H9 (cell line): ENCODE measurements at regions not wholly inside any gene's neighbourhood (a gene's known extent, or its start where the extent isn't known, plus 50 kb on each side); places are given as distances from the start of the nearest gene placed in this dataset.
"Not testable (repeated sequence)": the region's sequence is repeated elsewhere in the genome, so short reads cannot be mapped to it uniquely, and the experiment has no call there.

Source experiments
- DNase-seq: peaks from one replicate; pipeline ENCODE4 v3.0.0-alpha.2; 2017
- H2AFZ ChIP-seq: one replicate; pipeline ENCODE4 v1.6.1; 2013; ENCODE audit warnings: mild to moderate bottlenecking, low read length, control low read depth, moderate library complexity
- H2AK5ac ChIP-seq: 2 replicates; pipeline ENCODE4 v1.6.1; 2013; ENCODE audit warnings: low read length, control low read depth, mixed read lengths; ENCODE audit not compliant: insufficient read length
- H2BK120ac ChIP-seq: one replicate; pipeline ENCODE4 v1.6.1; 2013; ENCODE audit warnings: low read depth, mild to moderate bottlenecking, low read length, control low read depth, inconsistent platforms; ENCODE audit not compliant: poor library complexity, severe bottlenecking
- H2BK12ac ChIP-seq: 2 replicates; pipeline ENCODE4 v1.6.1; 2013; ENCODE audit warnings: low read length, control low read depth, mixed read lengths, low read depth; ENCODE audit not compliant: insufficient read length
- H2BK15ac ChIP-seq: 2 replicates; pipeline ENCODE4 v1.6.1; 2013; ENCODE audit warnings: low read depth, low read length, control low read depth
- H2BK20ac ChIP-seq: one replicate; pipeline ENCODE4 v1.6.1; 2013; ENCODE audit warnings: low read depth, mild to moderate bottlenecking, low read length, control low read depth, inconsistent platforms; ENCODE audit not compliant: poor library complexity, severe bottlenecking
- H2BK5ac ChIP-seq: 2 replicates; pipeline ENCODE4 v1.6.1; 2013; ENCODE audit warnings: low read length, control low read depth, mixed read lengths; ENCODE audit not compliant: insufficient read length
- H3K14ac ChIP-seq: 2 replicates; pipeline ENCODE4 v1.6.1; 2013; ENCODE audit warnings: low read length, control low read depth; ENCODE audit not compliant: insufficient read depth
- H3K18ac ChIP-seq: 2 replicates; pipeline ENCODE4 v1.6.1; 2013; ENCODE audit warnings: low read depth, mild to moderate bottlenecking, mixed read lengths, low read length, control low read depth; ENCODE audit not compliant: insufficient read length
- H3K23ac ChIP-seq: 2 replicates; pipeline ENCODE4 v1.6.1; 2013; ENCODE audit warnings: low read length, control low read depth, mixed read lengths, low read depth; ENCODE audit not compliant: insufficient read length
- H3K23me2 ChIP-seq: 2 replicates; pipeline ENCODE4 v1.6.1; 2013; ENCODE audit warnings: low read depth, mild to moderate bottlenecking, mixed read lengths, low read length, control low read depth; ENCODE audit not compliant: insufficient read length, poor library complexity, severe bottlenecking
- H3K27ac ChIP-seq: 2 replicates; pipeline ENCODE4 v1.5.1; 2013; ENCODE audit warnings: low read length, control low read depth, mixed read lengths, low read depth; ENCODE audit not compliant: insufficient read length
- H3K27me3 ChIP-seq: 2 replicates; pipeline ENCODE4 v1.6.1; 2013; ENCODE audit warnings: low read length, control low read depth, inconsistent platforms; ENCODE audit not compliant: insufficient read depth
- H3K4ac ChIP-seq: 2 replicates; pipeline ENCODE4 v1.6.1; 2013; ENCODE audit warnings: low read depth, mild to moderate bottlenecking, control low read depth, inconsistent platforms, low read length, moderate library complexity
- H3K4me1 ChIP-seq: 2 replicates; pipeline ENCODE4 v1.6.1; 2013; ENCODE audit warnings: low read length, control low read depth, inconsistent platforms; ENCODE audit not compliant: insufficient read depth
- H3K4me2 ChIP-seq: 2 replicates; pipeline ENCODE4 v1.6.1; 2013; ENCODE audit warnings: low read length, control low read depth, mixed read lengths; ENCODE audit not compliant: insufficient read length, insufficient read depth
- H3K56ac ChIP-seq: 2 replicates; pipeline ENCODE4 v1.6.1; 2013; ENCODE audit warnings: low read depth, mild to moderate bottlenecking, mixed read lengths, low read length, control low read depth; ENCODE audit not compliant: insufficient read length
- H3K79me1 ChIP-seq: 2 replicates; pipeline ENCODE4 v1.6.1; 2013; ENCODE audit warnings: low read depth, mild to moderate bottlenecking, moderate library complexity, low read length, control low read depth, inconsistent platforms; ENCODE audit not compliant: insufficient read depth, poor library complexity, severe bottlenecking
- H3K79me2 ChIP-seq: 2 replicates; pipeline ENCODE4 v1.6.1; 2013; ENCODE audit warnings: low read length, control low read depth, inconsistent platforms; ENCODE audit not compliant: insufficient read depth
- H3K9ac ChIP-seq: 2 replicates; pipeline ENCODE4 v1.6.1; 2013; ENCODE audit warnings: low read length, control low read depth, mixed read lengths; ENCODE audit not compliant: insufficient read length; ENCODE audit errors: extremely low read depth
- H3K9me3 ChIP-seq: one replicate; pipeline ENCODE4 v1.6.1; 2013; ENCODE audit warnings: low read depth, low read length, inconsistent platforms; ENCODE audit not compliant: control insufficient read depth
- H3T11ph ChIP-seq: one replicate; pipeline ENCODE4 v1.6.1; 2013; ENCODE audit warnings: mild to moderate bottlenecking, low read length, control low read depth, inconsistent platforms
- H4K20me1 ChIP-seq: one replicate; pipeline ENCODE4 v1.6.1; 2013; ENCODE audit not compliant: control insufficient read depth, insufficient read length, insufficient read depth
- H4K5ac ChIP-seq: 2 replicates; pipeline ENCODE4 v1.6.1; 2013; ENCODE audit warnings: low read depth, mild to moderate bottlenecking, mixed read lengths, low read length, control low read depth; ENCODE audit not compliant: insufficient read length
- H4K8ac ChIP-seq: replicated peaks from 2 replicates; pipeline ENCODE4 v1.6.1; 2013; ENCODE audit warnings: low read length, control low read depth, mixed read lengths, low read depth; ENCODE audit not compliant: insufficient read length
- H4K91ac ChIP-seq: 2 replicates; pipeline ENCODE4 v1.6.1; 2013; ENCODE audit warnings: low read depth, mild to moderate bottlenecking, moderate library complexity, mixed read lengths, low read length, control low read depth; ENCODE audit not compliant: insufficient read length
- H3K27ac Mint-ChIP-seq, 3 experiments: 2 replicates in 2 of 3; 3 replicates in 1 of 3; pipeline ENCODE4 v1.8.0; 2020 to 2021; ENCODE audit warnings: mixed read lengths in 3 of 3, mild to moderate bottlenecking in 1 of 3, moderate library complexity in 1 of 3
- H3K27me3 Mint-ChIP-seq: 2 replicates; pipeline ENCODE4 v1.8.0; 2021; ENCODE audit warnings: low read depth, mild to moderate bottlenecking, moderate library complexity, mixed read lengths
- H3K36me3 Mint-ChIP-seq, 3 experiments: 2 replicates in 2 of 3; 3 replicates in 1 of 3; pipeline ENCODE4 v1.8.0; 2020 to 2021; ENCODE audit warnings: low read depth in 3 of 3, mixed read lengths in 3 of 3; ENCODE audit not compliant: insufficient read depth in 1 of 3
- H3K4me1 Mint-ChIP-seq, 2 experiments: 2 replicates each; pipeline ENCODE4 v1.8.0; 2020; ENCODE audit warnings: mixed read lengths in 2 of 2
- H3K4me3 Mint-ChIP-seq, 2 experiments: 2 replicates in 1 of 2; 3 replicates in 1 of 2; pipeline ENCODE4 v1.8.0; 2020 to 2021; ENCODE audit warnings: mild to moderate bottlenecking in 2 of 2, mixed read lengths in 2 of 2, moderate library complexity in 1 of 2
- H3K9me3 Mint-ChIP-seq, 2 experiments: 2 replicates in 1 of 2; 3 replicates in 1 of 2; pipeline ENCODE4 v1.8.0; 2020; ENCODE audit warnings: mild to moderate bottlenecking in 2 of 2, mixed read lengths in 2 of 2, moderate library complexity in 1 of 2
- CTCF ChIP-seq: fragments of 200-600 bp; sonication (generic); conservative IDR thresholded peaks from 3 replicates; pipeline ENCODE4 v1.8.0; 2021; ENCODE audit warnings: antibody characterized with exemption, mild to moderate bottlenecking
- WGBS: extraction: QIAGEN DNeasy Blood & Tissue Kit; methylation state at CpG from one replicate; pipeline ENCODE4 v1.1.7; 2013; ENCODE audit warnings: missing lambda C conversion rate, low lambda C conversion rate, mixed read lengths; ENCODE audit not compliant: insufficient read length; ENCODE audit errors: extremely low coverage; 5-methylcytosine and 5-hydroxymethylcytosine counted together

GRCh38 chr19:13633109-13633508 is 126.8 kb upstream of the CACNA1A start:
- H3K9me3 ChIP-seq, result no peaks in the 10 kb centered on the region
- Mint-ChIP-seq H3K36me3 (peaks cover 0 to 2% (median 0%) of the 10 kb centered on the region in 3 experiments; a peak in 1 of 7 replicates), H3K9me3 (peaks cover 6 to 12% of the 10 kb centered on the region in 2 experiments; a peak in 3 of 5 replicates), H3K4me1 (peaks cover 11 to 15% of the 10 kb centered on the region in 2 experiments), H3K4me3 (peak overlapping the region in 1 of 2 experiments; percentile 43; a peak in 2 of 5 replicates), H3K27me3 (peaks cover 2% of the 10 kb centered on the region), H3K27ac (peak overlapping the region in 1 of 3 experiments; percentile 39; a peak in 1 of 7 replicates)
- no peak overlapping the region for H2BK120ac ChIP-seq
- H2AFZ ChIP-seq, result no peak overlapping the region
- H2BK12ac ChIP-seq, result no peak overlapping the region
- no peak overlapping the region for H3K14ac ChIP-seq
- H4K91ac ChIP-seq, result no peak overlapping the region
- H3T11ph ChIP-seq, result no peak overlapping the region
- no peaks in the 10 kb centered on the region for H3K27me3 ChIP-seq
- no peak overlapping the region for H3K4me2 ChIP-seq
- no peak overlapping the region for H3K18ac ChIP-seq
- H3K79me1 ChIP-seq, result no peaks in the 10 kb centered on the region
- WGBS, result no CpG with 5 or more reads among the region's 6 CpGs
- no peak overlapping the region for H4K8ac ChIP-seq
- no peak overlapping the region for H4K5ac ChIP-seq
- peaks cover 7% of the 10 kb centered on the region; the same call in 1 of the 2 replicates for H3K4me1 ChIP-seq
- no peak overlapping the region for H3K9ac ChIP-seq
- H4K20me1 ChIP-seq, result no peaks in the 10 kb centered on the region
- H3K23me2 ChIP-seq, result no peaks in the 10 kb centered on the region
- no peak overlapping the region for H3K27ac ChIP-seq
- no peaks in the 10 kb centered on the region for H3K79me2 ChIP-seq
- no peak overlapping the region for H3K56ac ChIP-seq
- no peak overlapping the region for H2BK5ac ChIP-seq
- H2BK20ac ChIP-seq, result no peak overlapping the region
- H2BK15ac ChIP-seq, result no peak overlapping the region
- no peak for TF ChIP-seq CTCF
- no peak overlapping the region for H3K23ac ChIP-seq
- H2AK5ac ChIP-seq, result no peak overlapping the region
- DNase-seq, result peak; percentile 49
- no peak overlapping the region for H3K4ac ChIP-seq

- not testable (repeated sequence) for H2BK5ac ChIP-seq, H3K4me2 ChIP-seq, H3K27me3 Mint-ChIP-seq, H3T11ph ChIP-seq, H4K20me1 ChIP-seq, H3K4me3 Mint-ChIP-seq, H2BK20ac ChIP-seq, H3K9me3 Mint-ChIP-seq, H4K5ac ChIP-seq, DNase-seq, H3K27ac Mint-ChIP-seq, H3K9me3 ChIP-seq, H3K4me1 ChIP-seq, H2BK120ac ChIP-seq, H4K91ac ChIP-seq, H3K18ac ChIP-seq, H4K8ac ChIP-seq, H3K9ac ChIP-seq, H3K79me1 ChIP-seq, H2AK5ac ChIP-seq, H2AFZ ChIP-seq, H3K56ac ChIP-seq, H2BK12ac ChIP-seq, H3K14ac ChIP-seq, H3K27ac ChIP-seq, H3K79me2 ChIP-seq, H3K27me3 ChIP-seq, H3K36me3 Mint-ChIP-seq, H3K23me2 ChIP-seq, H2BK15ac ChIP-seq, H3K23ac ChIP-seq, H3K4ac ChIP-seq
- peaks cover 16 to 20% of the 10 kb centered on the region in 2 experiments for H3K4me1 Mint-ChIP-seq
- WGBS, result no CpG with 5 or more reads among the region's 7 CpGs
Measured at GRCh38 chr19:13632164-13632563, 125.9 kb upstream of the CACNA1A start.
